Occipital lobe (tissue), 1 donor: ENCODE measurements at regions not wholly inside any gene's neighbourhood (a gene's known extent, or its start where the extent isn't known, plus 50 kb on each side); places are given as distances from the start of the nearest gene placed in this dataset.

Source experiments
- DNase-seq: peaks from one replicate; lab custom pipeline; 2025; lab: John Stamatoyannopoulos, UW

DNA sequence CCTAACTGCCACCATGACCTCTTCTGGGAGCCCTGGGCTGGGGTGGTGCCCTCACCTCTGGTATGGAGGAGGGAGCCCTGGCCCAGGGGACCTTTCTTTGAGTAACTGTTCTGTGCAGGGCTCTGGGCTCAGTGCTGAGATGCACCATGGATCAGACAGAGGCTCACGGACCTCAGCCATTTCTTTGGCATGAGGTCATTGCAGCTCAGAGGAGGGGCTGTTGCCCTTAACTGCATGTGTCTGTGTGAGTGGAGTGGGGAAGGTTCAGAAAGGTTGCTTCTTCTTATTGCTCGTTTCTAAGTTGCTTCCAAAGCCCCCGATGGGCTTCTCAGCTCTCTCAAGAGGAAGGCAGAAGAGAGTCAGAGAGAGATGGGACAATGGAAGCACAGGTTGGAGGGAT, 233.9 kb downstream of the RPS24 start:
- DNase-seq = no peak

DNA sequence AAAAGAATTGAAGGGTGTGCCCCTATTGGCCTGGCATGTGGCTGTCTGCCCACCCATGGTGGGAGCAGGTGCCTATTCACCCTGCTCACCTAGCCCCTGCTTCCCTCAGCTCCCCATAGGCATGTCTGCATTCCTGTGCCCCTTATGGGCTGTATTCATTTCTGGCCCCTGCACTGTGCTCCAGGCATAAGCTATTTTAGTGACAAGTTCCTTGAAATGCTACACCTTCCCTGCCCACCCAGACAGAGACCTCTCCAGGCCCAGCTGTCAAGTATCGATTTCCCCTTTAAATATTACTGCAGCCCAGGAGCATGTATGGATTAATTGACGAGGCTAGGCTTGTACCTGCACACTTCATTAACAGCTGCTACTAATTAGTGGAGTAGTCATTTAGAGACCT, 235.4 kb downstream of the RPS24 start:
- no peak for DNase-seq

DNA sequence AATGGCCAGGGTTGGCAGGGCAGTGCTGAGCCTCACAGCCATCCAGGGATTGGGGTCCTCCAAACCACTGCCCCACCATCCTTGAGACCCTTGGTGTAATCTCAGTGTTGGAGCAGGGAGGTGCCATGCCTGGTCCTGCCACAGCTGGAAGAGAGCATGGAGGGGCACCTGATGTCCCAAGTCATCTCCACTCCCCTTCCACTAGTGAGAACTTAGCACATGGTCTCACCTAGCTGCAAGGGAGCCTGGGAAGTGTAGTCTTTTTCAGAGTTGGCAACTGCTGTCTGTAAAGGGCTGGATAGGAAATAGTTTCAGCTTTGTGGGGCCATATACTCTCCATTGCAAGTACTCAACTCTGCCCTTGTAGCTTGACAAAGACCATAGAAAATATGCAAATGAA, 238.7 kb downstream of the RPS24 start:
- no peak for DNase-seq

DNA sequence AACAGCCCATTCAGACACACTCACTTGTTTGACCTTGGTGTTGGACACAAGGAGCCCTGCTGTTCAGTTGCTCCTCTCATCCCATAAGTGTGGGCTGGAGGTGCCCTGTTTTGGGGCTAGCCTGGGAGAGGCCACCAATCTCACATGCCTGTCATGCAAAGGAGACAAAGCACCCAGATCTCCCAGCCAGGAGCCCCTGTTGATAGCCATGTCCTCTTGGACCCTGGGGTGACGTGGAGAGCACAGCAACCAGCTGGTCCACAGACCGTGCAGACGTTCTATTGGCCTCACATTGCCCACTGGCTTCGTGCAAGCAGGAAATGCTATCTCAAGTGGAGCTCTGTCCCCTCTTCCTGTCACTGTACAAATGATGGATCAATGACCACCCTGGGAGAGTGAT, 240.8 kb downstream of the RPS24 start:
- DNase-seq = no peak

DNA sequence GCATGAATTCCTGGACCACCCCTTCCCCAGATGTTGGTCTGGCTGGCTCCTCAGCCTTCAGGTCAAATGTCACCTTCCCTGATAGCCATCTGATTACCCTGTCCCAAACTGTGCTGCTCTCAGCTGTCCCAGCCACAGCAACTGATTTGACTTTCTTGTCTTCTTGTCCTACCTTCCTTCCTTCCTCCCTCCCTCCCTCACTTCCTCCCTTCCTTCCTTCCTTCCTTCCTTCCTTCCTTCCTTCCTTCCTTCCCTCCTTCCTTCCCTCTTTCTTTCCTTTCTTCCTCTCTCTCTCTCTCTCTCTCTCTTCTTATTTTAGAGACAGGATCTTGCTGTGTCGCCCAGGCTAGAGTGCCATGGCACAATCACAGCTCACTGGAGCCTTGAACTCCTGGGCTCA, 242.5 kb downstream of the RPS24 start:
- no peak for DNase-seq

- no peak for DNase-seq
Observed at GRCh38 chr10:78277314-78278057, 243.8 kb downstream of the RPS24 start.

DNA sequence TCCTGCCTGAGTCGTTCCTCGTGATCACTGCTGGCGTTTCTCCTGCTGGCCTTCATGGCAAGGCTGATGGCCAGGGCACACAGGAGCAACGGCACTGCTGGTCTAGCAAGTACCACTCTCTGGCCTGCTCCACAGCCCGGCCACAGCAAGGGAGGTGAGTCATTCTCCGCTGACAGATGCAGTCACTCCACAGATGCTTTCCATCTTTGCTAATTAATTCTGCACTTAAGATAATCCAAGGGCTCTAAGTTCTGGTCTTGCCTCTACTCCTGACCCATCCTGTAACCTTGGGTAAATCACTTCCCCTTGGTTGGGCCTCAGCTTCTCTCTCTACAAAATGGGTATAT, 244.4 kb downstream of the RPS24 start:
- peak; percentile 79 for DNase-seq

DNA sequence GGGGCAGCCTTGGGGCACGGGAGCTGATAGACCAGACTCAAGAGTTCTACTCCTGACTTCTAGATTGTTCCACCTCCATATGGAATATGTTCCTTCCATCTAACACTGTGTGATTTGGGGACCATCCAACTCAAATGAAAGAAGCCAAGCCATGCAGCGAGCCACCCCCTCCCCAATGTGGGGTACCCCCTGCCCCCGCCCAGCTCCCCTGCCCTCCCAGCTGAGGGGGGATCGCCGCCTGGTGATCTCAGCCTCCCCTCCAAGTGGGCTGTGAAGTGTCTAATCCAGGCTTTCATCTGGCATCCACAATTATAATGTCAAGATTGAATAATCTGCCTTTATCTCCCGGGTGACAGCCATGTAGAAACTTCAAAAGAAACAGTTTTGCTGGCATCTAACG, 246.1 kb downstream of the RPS24 start:
- DNase-seq = no peak

DNA sequence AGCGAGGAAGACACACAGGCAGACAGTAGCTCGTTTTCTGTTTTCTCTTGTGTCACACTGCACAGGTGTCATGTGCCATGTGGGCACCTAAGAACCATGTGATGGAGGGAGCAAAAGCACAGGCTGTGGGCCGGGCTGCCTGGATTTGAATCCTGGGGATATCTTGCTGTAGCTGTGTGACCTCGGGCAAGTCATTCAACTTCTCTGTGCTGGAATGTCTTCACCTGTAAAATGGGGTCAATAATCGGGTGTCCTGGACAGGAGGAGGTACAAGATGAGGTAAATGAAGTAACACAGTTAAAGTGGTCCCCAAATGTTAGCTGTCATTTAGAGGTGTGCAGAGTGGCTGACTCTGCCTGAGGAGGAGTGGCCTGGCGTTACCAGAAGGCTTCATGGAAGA, 246.9 kb downstream of the RPS24 start:
- DNase-seq = no peak

GRCh38 chr10:78281627-78282026, 248.0 kb downstream of the RPS24 start:
- DNase-seq = no peak

GRCh38 chr10:78283069-78283682, 249.5 kb downstream of the RPS24 start:
- no peak for DNase-seq

DNA sequence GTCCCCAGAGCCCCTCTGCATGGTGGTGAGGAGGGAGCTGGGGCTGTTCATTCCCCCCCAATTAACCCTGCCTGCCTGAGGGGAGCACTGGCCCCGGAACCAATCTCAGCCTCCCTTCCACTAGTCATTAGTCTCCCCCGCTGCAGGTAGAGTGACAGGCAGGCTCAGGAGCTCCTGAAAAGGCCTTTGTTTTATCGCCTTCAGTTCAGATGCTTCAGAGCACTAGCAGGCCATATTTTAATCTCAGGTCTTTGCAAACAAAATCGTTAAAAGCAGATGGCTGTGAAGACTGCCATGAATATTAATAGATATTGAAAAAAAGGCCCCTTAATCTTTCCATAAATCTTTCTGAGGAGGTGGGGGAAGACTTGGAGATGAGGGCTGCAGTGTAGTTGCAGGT, 250.7 kb downstream of the RPS24 start:
- no peak for DNase-seq

- DNase-seq = no peak
Observed at GRCh38 chr10:78285226-78285625, 251.6 kb downstream of the RPS24 start.

DNA sequence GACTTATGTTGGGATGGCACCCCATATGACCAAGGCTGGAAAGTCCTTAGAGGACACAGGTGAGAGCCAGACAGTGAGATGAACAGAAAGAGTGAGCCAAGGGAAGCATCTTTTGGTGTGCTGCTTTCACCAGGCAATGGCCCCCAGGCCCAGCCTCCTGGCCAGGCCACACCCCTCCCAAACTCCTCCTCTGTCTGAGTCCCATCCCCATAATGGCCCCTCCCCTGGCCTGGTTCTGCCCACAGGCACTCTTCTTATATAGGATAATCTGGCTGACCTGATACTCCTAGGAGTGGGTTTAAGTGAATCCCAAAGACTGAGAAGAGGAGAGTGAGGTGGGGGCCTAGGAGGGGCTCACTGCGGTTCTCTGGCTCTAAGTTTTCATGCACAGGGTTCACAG, 252.5 kb downstream of the RPS24 start:
- DNase-seq = no peak

DNA sequence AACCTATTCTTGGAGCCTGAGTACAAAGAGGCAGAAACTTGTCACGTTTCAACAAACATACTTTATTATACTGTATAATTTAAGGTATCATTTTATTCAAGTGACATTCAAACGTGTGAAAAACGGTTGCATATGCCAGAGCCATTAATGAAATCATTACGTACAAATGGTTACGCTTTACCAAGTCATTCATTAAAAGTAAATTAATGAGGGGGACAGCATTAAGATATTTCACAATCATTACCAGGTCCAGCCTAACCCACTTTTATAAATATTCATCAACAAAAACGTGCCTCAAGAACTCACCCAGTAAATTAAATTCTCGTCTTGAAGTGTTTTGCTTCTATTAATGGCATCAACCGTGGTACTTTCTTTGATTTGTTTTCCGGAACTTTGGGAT, 253.0 kb downstream of the RPS24 start:
- no peak for DNase-seq

GRCh38 chr10:78287618-78288017, 254.0 kb downstream of the RPS24 start:
- DNase-seq = no peak

DNA sequence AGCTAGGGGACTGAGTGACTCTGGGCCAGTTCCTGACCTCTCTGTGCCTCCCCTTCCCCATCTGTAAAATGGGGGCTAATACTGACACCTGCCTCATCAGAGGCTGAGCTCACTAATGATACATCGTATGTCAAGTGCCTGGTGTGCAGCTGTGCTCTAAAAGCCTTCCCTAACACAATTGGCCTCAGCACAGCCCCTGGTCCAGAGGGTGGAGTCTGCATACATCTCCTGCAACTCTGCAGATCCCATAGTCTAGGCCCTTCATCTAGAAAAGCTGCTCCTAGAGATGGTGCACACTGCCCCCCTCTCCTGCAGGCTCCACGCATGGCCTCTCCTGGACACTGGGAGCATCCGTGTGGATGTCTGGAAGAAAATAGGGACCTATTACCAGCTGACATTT, 255.0 kb downstream of the RPS24 start:
- no peak for DNase-seq

DNA sequence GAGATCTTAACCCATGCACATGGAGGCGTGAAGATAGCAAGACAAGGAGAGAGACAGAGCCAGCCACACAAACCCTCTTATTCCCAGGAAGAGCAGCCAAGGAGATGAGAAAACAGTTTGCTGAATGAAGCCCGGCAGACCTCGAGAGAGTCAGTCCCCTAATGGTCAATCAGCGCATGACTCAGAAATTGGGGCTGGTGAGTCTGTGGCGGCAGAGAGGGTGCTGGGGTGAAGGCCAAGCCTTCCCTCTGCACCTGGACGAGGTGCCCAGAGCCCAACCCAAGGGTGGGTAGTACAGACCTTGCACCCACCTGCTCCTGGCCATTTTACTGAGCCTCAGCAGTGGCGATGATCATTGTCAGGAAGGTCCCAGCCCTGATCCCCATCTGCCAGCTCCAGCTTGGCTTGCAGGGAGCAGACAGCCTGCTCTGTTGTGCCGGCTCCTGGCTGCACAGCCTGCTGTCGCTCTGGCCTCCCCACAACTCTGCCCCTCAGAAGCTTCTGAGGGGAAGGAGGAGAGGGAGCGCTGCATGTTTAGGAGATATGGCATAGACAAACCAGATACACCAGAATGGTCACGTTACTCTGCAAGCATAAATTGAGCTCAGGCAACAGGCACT, 256.6 kb downstream of the RPS24 start:
- DNase-seq = no peak

- no peak for DNase-seq
Observed at GRCh38 chr10:78291722-78292121, 258.1 kb downstream of the RPS24 start.

- DNase-seq = no peak
Observed at GRCh38 chr10:78292250-78292981, 258.8 kb downstream of the RPS24 start.

GRCh38 chr10:78292982-78293865, 259.6 kb downstream of the RPS24 start:
- no peak for DNase-seq
